GM12891 (cell line): ENCODE measurements at regions not wholly inside any gene's neighbourhood (a gene's known extent, or its start where the extent isn't known, plus 50 kb on each side); places are given as distances from the start of the nearest gene placed in this dataset.

Experiments used
- POLR2A ChIP-seq: IDR thresholded peaks from 2 replicates; pipeline ENCODE4 v1.6.1; 2011; ENCODE audit warnings: low read depth, low read length, control low read depth
- POLR2AphosphoS5 ChIP-seq: IDR thresholded peaks from 2 replicates; pipeline ENCODE4 v1.6.1; 2011; ENCODE audit warnings: low read depth, low read length, control low read depth
- TAF1 ChIP-seq: IDR thresholded peaks from 2 replicates; pipeline ENCODE4 v1.6.1; 2011; ENCODE audit warnings: low read depth, low read length, control low read depth

GRCh38 chr3:30103186-30103585 lies 503.2 kb upstream of the TGFBR2 start:
- TF ChIP-seq POLR2A = no peak
- no peak for TF ChIP-seq POLR2AphosphoS5
- TF ChIP-seq TAF1 = no peak
